ENCODE measurements at regions not wholly inside any gene's neighbourhood (a gene's known extent, or its start where the extent isn't known, plus 50 kb on each side); places are given as distances from the start of the nearest gene placed in this dataset.

DNA sequence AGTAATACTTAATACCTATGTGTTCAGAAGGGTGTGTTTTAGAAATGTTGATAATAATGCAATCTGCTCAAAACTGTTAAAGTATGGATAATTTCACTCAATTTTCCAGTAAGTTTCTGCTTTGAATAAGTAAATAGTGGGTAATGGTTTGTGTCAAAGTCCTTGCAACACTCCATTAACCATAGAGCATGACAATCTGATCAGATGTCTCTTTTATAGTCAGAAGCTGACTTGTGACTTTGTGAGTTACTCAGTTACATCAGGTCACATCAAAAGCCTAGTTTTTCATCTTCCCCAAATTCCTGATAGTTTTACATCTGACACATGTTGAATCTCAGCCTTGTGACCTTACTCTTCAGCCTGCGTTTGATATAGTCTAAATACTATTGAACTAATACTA, 338.0 kb downstream of the EFNB2 start:
- intact Hi-C loops (cut with DNase I): no loop called here
- DNase-seq (ENCODE audit: low spot score): no peak

DNA sequence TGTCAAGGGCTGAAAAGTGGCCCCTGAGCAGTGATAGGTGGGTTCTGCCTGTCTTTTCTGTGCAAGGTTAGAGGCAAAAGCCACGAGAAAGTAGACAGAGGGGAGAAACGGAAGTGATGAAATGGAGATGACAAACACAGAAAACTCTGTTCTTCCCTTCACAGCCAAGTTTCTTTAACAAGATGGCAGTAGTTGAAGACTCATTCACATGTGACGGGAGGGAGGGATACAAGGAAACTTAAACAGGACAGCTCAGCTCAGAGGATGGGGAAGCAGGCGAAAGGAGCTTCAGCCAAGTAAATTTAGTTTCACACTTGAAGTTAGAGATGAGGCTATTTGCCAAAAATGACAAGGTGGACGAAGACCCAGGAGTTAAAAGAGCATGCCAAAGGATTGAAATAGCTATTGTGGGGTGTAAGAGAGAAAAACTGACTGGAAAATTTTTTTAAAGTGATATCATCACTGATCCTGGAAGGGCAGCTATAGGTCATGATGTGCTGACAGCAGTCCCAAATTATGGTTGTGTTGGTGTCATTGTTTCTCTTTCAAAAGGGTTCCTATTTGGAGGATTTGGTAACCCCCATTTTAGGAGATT, 347.9 kb downstream of the EFNB2 start:
- intact Hi-C loops (cut with DNase I): no loop called here

DNA sequence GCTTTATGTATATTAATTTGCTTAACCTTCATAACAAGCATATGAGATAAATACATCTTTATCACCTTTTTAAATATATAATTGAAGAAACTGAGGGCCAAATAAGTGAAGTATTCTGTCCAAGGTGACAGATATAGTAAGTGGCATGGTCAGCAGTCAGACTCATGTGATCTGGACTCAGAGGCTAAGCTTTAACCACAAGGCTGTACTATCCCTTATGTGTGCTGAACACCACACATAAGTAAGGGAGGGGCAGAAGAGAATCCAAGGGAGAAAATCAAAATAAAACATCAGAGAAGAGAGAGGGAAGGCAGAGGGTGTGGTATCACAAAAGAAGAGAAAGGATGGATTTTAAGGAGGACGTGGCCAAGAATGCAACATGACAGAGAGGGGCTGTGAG, 348.4 kb downstream of the EFNB2 start:
- intact Hi-C loops (cut with DNase I): no loop called here
- no peak for DNase-seq (ENCODE audit: low spot score)

More for the DNA sequence above, 347.9 kb downstream of the EFNB2 start:
- DNase-seq (ENCODE audit: low spot score): no peak

DNA sequence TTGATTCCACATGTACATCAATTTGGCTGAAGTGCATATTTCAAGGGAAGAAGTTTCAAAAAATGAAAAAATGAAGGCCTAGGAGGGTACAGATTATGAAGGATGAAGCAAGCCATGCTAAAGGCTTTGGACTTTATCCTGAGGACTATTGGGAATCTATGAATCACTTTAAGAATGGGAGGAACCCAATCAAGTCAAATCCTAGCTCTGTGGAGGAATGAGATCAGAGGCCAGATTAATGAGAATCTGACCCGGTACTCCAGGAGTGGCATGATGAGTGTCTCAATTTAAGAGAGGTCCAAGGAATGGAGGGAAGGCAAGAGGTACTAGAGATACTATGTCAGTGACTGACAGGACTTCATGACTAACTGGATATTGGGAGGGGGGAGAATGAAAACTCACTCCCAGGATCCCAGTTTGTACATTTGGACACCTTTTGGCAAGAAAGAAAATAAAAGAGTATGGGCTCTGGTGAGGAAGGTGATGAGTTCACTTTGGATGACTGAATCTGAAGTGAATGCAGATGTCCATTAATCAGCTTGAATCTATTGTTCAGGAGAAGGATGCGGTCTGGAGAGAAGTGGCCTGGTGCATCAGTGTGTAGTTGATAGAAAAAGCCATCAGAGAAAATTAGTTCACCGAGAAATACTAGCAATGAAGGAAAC, 349.0 kb downstream of the EFNB2 start:
- intact Hi-C loops (cut with DNase I): no loop called here
- no peak for DNase-seq (ENCODE audit: low spot score)

DNA sequence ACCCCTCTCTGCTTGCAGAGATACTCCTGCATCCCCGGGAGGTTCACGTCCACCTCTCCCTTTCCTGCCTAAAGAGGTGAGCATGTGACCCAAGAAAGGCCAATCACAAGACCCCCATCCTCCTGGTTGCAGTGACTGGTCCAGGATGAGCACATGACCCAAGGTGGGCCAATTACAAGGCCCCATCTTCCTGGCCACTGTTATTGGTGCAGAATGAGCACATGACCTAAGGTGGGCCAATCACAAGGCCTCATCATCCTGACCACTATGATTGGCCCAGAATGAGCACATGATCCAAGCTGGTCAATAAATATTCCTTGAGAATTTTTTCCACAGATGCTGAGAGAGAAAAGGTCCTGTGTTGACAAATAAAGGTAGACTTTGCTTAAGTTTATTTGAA, 350.7 kb downstream of the EFNB2 start:
- intact Hi-C loops (cut with DNase I): no loop called here
- no peak for DNase-seq (ENCODE audit: low spot score)

DNA sequence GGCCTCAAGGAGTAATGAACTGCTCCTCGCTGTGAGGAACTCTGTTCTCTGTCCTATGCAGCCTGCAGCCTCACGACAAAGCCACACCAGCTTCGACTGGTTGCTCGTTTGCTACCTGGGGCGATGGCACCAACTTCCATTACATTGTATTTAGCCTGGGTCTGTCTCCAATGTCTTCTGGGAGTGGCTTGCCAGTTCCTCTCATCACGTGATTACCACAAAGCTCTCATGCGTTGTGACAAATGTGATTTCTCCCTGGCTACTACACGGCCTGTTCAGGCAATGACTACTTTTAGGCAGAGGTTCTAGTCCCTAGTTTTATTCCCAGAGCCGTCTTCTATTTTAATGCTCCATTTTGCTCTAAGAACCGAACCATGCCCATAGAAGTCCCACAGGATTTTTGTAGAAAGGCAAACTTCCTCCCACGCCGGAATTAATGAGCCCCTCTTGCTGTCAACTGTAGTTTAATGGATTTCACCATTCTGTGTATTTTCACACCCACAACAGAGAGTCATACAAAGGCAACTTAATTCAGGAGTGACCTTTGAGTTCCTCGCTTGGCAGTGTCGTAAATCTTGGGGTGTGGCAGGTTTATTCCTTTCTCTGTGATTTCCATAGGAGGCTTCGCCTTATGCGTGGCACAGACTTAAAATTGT, 351.9 kb downstream of the EFNB2 start:
- DNase-seq (ENCODE audit: low spot score): no peak
- intact Hi-C loops (cut with DNase I): no loop called here

DNA sequence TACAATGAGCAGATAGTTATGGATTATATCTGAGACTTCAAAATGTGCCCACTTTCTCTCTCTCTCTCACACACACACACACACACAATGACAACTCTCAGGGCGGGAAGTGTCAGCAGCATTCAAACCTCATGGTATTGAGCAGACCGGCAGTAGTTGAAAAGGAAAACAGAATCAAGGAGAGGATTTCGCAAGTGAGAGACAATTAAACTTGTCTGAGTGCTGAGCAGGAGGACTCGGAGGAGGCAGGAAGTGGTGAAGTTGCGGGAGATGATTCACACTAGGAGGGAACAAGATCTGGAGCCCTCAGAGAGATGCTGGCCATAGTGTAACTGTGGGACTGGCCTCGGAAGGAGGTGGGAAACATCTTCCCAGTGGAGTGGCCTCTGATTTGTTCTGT, 353.1 kb downstream of the EFNB2 start:
- DNase-seq (ENCODE audit: low spot score): no peak
- intact Hi-C loops (cut with DNase I): no loop called here

DNA sequence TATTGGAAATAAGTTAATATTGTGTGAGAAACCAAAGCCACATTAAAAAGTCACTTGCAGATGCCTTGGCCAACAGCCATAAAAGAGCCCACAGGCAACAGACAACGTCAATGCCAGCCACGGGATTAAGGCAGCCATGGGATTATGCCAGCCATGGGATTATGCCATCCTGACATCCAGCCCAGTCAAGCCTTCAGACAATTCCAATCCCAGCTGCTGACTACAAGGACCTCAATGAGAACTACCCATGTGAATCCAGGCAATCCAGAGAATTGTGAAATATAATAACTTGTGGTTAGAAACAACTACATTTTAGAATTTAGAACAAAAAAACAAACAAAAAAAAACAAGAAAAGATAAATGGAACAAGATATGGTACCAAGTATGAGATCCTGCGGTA, 356.6 kb downstream of the EFNB2 start:
- no peak for DNase-seq (ENCODE audit: low spot score)
- intact Hi-C loops (cut with DNase I): no loop called here

DNA sequence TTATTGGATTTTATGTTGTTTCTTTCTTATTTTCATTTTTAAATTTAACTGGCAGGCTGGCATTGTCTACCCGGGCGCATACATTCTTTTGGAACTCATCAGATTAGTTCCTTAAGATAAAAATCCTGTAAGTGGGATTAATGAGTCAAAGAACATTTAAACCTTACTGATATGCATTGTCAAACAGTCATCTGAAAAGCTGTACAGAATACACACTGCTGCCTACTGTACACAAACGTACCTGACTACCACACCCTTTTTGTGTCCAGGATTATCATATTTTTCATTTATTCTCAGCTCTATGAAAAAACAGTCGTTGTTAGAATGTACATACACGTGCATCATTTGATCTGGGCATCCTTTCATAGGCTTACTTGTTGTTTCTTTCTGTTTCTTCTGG, 358.3 kb downstream of the EFNB2 start:
- intact Hi-C loops (cut with DNase I): no loop called here
- DNase-seq (ENCODE audit: low spot score): no peak

DNA sequence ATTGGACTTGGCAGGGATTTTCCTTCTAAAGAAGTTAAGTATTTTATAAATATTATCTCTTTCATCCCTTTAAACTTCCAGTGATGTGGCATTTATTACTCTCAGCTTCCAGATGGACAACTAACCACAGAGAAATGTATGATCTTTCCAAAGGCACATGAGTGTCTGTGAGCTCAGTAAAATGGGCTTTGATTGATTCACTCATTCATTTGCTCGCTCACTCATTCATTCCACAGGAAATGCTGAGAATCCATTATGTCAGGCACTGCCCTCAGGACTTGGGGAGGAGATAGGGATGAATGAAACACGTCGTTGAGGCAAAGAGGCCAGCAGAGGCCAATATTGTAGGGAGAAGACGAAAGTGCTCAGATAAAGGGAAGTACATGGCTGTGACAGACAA, 359.3 kb downstream of the EFNB2 start:
- DNase-seq (ENCODE audit: low spot score): no peak
- intact Hi-C loops (cut with DNase I): no loop called here

DNA sequence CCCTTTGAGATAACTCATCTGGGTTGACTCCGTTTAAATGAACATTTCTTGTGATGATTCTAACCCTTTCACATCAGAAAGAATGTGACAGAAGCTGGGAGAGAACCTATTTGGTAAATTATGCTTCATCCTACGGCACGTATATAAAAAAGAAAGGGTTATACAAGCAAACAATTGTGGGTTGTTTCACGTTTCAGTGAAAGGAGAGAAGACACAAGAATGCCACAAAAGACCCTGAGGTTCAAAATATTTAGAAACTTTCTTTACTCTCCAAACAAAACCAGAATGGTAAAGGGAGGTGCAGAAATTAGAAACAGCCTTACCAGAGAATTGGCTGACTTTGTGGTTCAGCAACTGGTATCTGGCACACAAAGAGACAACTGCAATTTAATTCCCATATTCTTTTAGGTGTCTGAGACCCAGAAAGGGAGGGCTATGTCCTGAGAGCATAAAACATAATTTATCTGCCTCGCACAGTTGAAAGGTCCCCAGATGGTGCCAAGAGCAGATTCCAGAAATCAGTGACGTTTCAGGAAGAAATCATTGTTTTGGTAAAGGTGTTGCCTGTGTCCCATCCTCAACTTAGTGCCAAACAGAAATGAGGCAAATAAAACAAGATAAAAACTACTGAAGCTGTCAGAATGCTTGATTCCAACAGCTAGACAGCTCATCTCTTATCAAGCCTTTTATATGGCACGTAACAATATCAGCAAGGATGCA, 361.4 kb downstream of the EFNB2 start:
- intact Hi-C loops (cut with DNase I): no loop called here
- no peak for DNase-seq (ENCODE audit: low spot score)

DNA sequence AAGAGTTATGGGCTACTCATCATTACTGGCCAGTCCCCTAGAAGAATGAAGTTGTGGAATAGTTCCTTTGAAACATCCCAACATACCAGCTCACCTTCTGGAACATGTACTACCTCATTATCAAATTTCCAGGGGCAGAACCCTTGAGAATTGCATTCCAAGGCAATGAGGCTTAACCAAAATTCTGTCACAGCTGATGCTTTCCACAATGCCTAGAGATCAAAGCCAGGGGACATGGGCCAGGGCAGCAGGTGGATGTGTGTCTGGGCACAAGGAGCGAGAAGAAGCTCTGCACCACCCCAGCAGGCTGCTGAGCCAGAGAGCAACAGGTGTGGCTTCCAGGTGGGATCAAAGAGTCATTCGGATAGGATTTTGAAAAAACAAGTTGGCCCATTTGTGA, 362.1 kb downstream of the EFNB2 start:
- DNase-seq (ENCODE audit: low spot score): no peak
- intact Hi-C loops (cut with DNase I): no loop called here

DNA sequence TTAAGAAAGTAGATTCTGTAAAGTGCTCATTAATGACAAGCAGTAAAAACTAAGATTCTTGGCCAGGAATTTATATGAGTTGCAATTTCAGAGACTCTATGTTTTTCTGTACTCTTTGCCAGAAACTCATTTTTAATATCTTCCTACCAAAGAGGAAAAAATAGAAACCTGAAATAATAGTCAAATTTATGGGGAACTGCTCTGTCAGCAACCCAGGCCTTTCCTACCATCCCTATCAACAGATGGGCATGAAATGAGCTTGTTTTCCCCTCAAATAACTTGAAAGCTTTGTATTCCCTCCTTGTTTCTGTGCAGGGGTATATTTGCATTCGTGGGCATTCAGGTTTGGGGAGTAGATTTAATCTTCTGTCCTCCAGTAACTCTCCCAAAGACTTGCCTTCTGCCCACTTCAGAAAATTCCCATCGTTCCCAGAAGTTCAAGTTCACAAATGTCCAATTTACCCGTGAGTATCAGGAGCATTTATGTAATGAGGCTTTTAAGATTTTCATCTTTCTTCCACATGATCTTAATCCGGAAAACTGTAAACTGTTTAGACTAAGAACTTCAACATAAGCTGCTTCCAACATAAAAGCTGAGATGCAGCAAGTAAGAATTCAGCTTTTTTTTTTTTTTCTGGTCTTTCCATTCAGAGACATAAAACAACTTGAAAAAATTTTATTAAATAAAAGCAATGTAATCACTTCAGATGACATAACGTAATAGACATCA, 363.1 kb downstream of the EFNB2 start:
- DNase-seq (ENCODE audit: low spot score): no peak
- intact Hi-C loops (cut with DNase I): no loop called here

DNA sequence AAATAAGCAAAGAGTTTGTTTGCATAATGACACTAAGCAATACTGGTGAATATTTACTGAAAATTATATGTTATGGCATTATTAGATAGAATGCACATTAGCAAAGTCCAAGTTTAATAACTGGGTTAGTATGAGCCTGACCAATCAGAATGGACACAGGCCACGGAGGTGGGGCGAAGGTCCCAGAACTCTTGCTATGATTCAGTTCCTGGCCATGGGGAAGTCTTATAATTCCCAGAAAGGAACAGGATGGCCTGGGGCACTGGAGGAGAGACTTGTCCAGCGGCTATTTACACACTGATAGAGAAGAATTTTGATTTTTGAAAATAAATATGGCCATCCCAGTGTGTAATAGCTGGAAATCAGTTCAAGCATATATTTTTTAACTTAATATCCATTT, 372.0 kb downstream of the EFNB2 start:
- intact Hi-C loops (cut with DNase I): no loop called here
- DNase-seq (ENCODE audit: low spot score): no peak

DNA sequence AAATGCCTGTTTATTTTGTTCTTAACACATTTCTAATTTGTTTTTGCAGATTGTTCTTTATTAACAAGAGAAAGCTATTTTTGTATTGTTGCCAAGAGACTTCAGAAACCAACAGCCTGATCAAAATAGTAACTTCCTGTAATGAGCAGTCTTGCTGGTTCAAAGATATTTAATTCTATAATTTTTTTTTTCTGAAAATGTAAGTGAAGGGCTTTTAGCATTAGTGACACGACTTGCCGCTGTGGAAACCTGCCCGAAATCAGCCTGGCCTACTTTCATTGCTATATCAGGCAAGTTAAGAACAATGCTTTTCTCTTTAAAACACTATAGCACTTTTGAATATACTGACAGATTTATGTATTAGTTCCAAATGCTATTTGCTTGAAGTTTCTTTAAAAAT, 374.3 kb downstream of the EFNB2 start:
- DNase-seq (ENCODE audit: low spot score): no peak
- intact Hi-C loops (cut with DNase I): no loop called here

DNA sequence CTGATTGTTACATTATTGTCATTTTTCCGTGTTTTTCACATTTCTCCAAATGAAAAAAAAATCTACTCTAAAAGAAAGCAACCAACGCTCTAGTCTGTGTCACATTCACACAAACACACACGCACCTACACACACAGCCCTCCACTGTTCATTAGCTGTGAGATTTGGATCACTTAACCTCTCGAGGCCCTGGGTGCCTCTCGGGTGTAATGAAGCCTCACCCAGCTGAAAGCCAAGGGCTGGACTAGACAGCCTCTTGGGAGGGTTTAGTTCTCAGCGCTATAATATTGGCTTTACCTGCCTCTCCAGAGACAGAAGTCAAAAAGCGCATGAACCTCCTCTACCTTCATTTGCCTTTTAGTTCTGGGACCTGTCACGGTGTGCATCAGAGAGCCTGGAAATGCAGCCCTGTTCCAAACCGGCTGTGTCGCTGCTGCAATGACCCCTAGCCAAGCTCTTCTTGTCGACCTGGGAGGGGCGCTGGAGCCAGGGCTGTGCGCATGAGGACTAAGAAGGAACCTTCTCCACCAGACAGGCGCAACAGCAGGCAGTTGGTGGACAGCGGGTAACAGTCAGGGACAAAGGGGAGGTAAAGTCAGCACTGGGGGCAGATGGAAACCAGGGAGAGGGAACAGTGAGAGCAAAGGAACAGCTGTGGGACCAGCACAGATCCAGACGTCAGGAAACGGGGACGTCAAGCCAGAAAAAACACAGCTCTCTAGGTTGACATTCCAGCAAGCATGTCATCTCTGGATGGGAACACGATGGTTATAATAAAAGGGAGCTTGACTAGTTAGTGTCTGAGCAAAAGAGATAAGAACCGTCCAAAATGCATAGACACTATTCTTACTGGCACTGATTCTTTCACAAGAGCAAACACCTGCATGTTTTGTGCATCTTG, 375.9 kb downstream of the EFNB2 start:
- intact Hi-C loops (cut with DNase I): no loop called here
- DNase-seq (ENCODE audit: low spot score): no peak

DNA sequence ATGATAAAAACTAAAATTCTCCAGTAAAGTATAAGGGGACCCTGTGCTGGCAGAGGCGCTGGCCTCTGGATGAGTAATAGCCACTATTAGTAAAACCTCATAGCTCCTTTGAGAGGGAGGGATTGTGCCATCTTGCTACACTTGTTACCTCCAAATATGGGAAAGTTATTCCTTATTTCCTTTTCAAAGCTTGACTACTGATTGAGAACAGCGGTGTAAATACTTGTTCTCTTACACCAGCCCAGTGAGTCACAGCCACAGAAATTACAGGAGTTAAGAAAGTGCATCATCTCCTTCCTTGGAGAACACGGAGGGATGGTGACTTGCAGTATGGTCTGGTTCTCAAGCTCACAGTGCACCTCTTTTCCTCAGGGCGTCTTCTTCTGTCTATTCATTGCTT, 379.0 kb downstream of the EFNB2 start:
- DNase-seq (ENCODE audit: low spot score): no peak
- intact Hi-C loops (cut with DNase I): no loop called here

DNA sequence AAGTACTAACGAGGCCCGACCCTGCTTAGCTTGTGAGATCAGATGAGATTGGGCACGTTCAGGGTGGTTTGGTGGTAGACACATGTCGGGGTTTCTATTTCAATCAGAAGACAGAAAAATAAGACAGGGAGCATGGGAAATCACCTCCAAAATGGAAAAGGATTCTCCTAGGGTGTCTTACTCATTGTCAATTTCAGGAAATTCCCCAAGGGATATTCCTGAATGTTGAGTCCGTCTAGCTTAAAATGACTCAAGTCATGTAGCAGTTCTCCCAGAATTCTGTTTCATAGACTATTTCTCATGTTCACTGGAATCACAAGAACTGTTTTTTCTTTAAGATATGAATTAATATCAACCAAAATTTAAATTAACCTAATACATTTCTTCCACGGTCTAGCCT, 380.1 kb downstream of the EFNB2 start:
- intact Hi-C loops (cut with DNase I): no loop called here
- DNase-seq (ENCODE audit: low spot score): no peak

DNA sequence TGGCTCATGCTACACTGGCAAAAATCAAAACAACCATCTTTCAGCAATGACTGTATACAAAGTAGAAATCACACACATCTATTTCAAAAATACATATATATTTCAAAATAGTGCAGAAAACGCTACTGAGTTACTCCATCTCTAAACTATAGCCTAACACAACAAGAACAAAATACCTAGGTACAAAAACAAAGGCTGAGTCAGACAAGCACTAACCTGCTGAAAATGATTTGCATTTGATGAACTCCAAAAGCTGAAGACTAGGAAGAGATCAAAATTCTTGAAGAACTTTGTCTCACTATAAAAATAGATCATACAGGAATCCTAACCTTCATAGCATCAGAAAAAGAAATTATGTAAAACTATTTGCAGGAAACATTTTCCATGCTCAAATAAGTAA, 381.6 kb downstream of the EFNB2 start:
- DNase-seq (ENCODE audit: low spot score): no peak
- intact Hi-C loops (cut with DNase I): no loop called here

All from cardiac septum (tissue), 1 donor.